MM.1S (cell line): ENCODE measurements at regions not wholly inside any gene's neighbourhood (a gene's known extent, or its start where the extent isn't known, plus 50 kb on each side); places are given as distances from the start of the nearest gene placed in this dataset.

Experiments
- EZH2 ChIP-seq: fragments of 300-600 bp; sonication (generic); optimal IDR thresholded peaks from 2 replicates; pipeline ENCODE3; 2017; ENCODE audit warnings: low read depth, mild to moderate bottlenecking, antibody characterized with exemption, low read length, mixed read lengths
- EZH2phosphoT487 ChIP-seq: fragments of 300-600 bp; sonication (generic); IDR thresholded peaks from 2 replicates; pipeline ENCODE4 v1.6.1; 2018; ENCODE audit warnings: antibody characterized with exemption, low read length
- TF ChIP-seq, protein P1 (sequence below): fragments of 300-600 bp; sonication (generic); IDR thresholded peaks from 2 replicates; pipeline ENCODE4 v1.5.1; 2016; ENCODE audit warnings: antibody characterized with exemption, low read length, mixed read lengths

DNA sequence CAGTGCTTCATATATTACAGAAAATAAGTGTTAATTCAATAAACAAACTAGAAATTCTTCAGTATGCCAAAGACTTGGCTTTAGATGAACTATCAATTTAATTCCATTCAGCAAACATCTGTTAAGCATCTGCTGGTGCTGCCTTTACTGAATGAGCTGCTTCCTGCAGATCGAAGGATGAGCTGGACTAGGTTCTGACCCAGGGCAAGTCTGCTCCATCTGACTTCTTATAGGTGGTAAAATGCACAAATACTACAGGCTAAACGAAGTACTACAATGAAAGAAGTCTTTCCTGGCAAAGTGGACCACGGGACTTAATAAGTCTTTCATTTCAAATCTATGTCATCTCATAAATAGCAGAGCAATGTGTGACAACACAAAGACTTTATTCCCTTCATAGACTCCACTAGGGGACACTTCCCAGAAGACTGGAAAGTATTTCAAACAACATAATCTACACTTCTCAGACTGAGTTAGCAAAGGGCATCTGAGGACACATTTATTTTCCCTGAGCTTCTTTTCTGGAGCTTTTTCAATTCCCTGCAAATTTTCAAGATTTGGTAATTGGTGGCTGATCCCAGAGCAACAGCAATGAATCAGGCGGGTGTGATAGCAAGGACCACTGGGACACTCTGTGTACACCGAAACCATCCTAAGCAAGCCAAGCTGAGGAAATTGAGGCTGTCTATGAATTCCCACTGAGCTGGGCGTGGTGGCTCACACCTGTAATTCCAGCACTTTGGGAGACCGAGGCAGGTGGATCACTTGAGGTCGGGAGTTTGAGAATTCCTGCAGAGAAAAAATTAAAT is 108.9 kb upstream of the FRMD4A start:
- TF ChIP-seq, protein P1, sequence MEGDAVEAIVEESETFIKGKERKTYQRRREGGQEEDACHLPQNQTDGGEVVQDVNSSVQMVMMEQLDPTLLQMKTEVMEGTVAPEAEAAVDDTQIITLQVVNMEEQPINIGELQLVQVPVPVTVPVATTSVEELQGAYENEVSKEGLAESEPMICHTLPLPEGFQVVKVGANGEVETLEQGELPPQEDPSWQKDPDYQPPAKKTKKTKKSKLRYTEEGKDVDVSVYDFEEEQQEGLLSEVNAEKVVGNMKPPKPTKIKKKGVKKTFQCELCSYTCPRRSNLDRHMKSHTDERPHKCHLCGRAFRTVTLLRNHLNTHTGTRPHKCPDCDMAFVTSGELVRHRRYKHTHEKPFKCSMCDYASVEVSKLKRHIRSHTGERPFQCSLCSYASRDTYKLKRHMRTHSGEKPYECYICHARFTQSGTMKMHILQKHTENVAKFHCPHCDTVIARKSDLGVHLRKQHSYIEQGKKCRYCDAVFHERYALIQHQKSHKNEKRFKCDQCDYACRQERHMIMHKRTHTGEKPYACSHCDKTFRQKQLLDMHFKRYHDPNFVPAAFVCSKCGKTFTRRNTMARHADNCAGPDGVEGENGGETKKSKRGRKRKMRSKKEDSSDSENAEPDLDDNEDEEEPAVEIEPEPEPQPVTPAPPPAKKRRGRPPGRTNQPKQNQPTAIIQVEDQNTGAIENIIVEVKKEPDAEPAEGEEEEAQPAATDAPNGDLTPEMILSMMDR: no peak
- TF ChIP-seq EZH2 (no peak), EZH2phosphoT487 (no peak)
